ENCODE measurements at regions not wholly inside any gene's neighbourhood (a gene's known extent, or its start where the extent isn't known, plus 50 kb on each side); places are given as distances from the start of the nearest gene placed in this dataset.

DNA sequence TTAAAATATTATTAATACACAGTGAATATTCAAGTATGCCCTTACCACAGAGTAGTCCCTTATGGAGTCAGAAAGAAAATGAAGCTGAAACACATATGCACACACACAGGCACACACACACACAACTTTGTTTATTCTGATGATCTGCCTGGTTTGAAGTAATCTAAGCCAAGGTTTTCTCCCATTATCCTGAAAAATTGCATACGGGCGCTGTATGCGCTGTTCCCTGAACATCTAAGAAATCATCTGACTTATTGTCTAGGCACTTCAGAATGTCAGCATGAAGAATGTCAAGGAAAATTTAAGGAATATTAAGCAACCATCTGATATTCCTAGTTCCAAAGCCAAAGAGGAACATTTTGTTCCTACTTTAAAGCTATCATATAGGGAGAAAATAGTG, 147.1 kb upstream of the SLC30A5 start:
- DNase-seq: no peak
- TF ChIP-seq GATA1 (IDR thresholded peaks at IDR 0.05; ENCODE audit: low read depth, low read length): no peak
- no peak for TF ChIP-seq POLR2A (IDR thresholded peaks at IDR 0.05; ENCODE audit: low read length)

DNA sequence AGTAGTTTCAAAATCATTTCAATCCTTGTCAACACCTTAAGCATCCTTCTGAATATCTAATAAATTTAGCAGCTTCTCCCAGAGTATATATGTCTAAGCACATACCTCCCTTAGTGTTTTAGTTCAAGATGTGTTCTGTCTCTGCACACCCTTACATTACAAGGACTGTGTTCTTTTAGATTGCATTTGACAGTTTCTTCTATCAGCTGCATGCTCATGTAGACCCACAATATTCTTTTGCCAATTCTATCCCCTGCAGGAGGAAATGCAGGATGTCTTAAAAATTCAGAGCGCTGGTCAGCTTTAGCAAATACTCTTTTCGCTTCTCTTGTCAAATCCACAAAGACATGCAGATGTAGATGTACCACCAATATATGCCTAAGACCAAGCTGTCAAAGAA, 145.8 kb upstream of the SLC30A5 start:
- no peak for TF ChIP-seq GATA1 (IDR thresholded peaks at IDR 0.05; ENCODE audit: low read depth, low read length)
- TF ChIP-seq POLR2A (IDR thresholded peaks at IDR 0.05; ENCODE audit: low read length): no peak
- no peak for DNase-seq

DNA sequence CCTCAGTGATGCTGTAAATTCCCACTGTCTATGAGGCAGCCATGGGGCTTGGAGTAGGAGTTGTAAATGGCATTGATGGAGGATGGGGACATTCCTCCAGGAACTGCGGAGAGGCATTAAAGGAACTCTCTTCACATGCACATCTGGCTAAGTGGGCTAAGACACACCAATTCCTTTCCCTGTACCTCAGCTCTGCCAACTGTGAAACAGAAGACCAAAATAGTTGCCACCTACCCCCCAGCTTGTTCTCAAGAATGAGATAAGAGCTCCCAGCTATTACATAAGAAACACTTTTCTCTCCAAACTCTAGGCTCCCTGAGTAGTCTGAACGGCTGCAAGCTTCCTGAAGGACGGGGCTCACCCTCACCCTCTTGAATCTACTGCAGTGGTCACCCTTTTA, 144.6 kb upstream of the SLC30A5 start:
- DNase-seq: no peak
- no peak for TF ChIP-seq POLR2A (IDR thresholded peaks at IDR 0.05; ENCODE audit: low read length)
- no peak for TF ChIP-seq GATA1 (IDR thresholded peaks at IDR 0.05; ENCODE audit: low read depth, low read length)

DNA sequence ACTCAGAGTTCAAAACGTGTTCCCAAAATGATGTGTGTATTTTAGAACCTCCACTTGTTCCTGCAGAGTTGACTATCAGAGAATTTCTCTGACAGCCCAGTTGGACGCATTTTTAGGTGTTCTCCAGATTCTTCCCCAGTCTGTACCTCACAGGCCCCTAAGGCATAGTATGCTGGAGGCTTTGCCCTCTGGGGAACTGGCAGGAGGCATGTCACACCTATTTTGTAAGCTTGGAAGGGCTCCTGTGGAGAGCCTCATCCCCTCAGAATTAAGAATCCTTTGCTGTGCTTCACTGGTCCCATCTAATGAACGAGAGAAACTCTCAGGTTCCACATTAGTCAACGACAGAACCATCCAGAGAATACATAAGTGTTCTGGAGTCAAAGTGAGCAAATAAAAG, 144.1 kb upstream of the SLC30A5 start:
- DNase-seq: no peak
- TF ChIP-seq GATA1 (IDR thresholded peaks at IDR 0.05; ENCODE audit: low read depth, low read length) (no peak), POLR2A (IDR thresholded peaks at IDR 0.05; ENCODE audit: low read length) (no peak)

DNA sequence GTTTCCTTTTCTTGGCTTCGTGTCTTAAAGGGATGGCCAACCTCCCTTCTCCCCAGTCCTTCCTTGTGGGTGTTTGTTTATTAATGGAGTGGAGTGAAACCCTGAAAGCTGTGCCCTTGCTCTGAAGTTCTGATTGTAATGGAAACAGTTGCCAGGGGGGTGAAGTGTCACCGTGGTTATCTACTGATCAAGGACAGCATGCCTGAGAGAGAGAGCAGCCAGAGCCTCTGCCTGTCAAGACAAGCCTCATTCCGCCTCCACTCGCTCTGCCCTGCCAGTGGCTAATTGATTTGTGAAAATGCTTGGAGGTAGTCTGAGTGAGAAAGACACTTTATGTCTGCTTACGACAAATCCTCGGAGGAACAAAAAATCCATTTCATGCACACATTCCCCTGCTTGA, 143.7 kb upstream of the SLC30A5 start:
- TF ChIP-seq POLR2A (IDR thresholded peaks at IDR 0.05; ENCODE audit: low read length): no peak
- no peak for TF ChIP-seq GATA1 (IDR thresholded peaks at IDR 0.05; ENCODE audit: low read depth, low read length)
- DNase-seq: no peak

DNA sequence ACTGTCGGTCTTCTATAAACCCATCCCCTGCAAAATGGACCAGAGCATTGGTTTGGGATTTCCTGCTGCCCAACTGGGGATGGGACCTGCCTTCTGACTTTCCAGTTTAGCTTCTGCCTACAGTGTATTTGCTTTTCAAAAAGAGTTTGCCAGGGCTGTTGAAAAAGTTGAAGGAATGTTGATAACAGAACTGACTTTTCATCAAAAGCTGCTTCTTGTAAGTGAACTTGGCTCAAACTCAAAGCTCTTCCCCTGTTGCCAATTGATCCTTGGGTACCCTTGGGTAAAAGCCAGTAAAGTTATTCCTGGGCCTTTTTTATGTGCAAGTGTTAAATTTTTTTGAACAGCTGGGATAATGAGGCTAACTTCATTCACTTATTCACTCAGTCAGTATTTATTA, 142.9 kb upstream of the SLC30A5 start:
- DNase-seq: no peak
- no peak for TF ChIP-seq GATA1 (IDR thresholded peaks at IDR 0.05; ENCODE audit: low read depth, low read length)
- TF ChIP-seq POLR2A (IDR thresholded peaks at IDR 0.05; ENCODE audit: low read length): no peak

DNA sequence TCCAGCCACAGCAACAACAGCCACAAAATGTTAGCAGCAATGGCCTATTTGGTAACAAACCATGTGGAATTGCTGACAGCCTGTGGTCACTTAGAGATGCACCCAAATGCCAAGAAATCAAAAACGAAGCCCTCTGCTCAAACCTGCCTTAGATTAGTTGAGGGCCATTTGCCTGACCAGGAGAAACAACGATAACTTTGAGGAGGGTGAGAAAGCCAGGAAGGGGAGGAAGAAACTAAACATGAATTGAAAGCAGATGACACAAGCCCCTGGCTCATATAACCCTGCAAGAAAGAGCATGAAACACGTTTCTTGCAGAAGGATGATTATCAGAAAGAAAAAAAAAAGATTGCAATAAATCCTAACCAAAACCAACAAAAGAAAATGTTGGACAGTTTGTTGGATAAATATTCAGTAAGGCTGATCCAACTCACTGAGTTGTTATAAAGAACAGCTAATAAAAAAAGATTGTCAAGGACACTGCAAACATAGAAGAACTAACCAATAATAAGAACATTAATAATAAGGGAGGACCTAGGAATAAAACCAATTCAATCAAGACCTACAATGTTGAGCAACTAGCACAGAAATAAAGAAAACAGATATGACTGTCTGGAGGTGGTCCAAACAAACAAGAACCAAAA, 140.5 kb upstream of the SLC30A5 start:
- TF ChIP-seq POLR2A (IDR thresholded peaks at IDR 0.05; ENCODE audit: low read length) (no peak), GATA1 (IDR thresholded peaks at IDR 0.05; ENCODE audit: low read depth, low read length) (no peak)
- no peak for DNase-seq

DNA sequence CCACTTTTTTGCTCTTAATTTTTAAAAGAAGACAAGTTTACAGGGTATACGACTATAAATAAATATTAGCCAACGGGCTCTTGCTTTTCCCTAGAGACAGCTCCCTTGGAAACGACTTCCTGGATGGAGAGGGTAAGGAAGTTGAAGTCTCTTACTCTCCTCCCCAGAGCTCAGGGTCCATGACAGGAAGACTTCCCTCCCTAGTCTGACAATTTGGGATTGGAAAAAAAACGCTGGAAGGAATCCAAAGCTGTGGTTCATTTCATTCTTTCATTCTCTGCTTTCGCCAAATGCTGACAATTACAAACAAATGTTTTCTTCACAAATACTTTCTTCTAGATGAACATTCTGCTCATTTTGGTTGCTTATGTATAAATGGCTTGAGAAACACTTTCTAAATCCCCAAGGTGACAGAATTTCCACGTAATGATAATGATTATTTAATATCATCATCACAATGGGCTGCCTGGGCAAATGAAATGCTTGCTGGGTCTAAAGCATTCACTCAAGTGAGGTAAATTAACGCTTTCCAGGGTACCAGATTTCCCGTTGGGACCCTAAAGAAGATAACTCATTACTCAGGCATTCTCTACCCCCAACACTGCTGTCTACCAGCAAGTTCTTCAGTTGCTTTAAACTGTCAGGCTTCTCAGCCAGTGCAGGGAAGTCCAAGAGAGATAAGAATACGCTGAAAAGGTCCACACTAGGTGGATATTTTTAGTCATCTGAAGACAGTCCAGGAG, 139.8 kb upstream of the SLC30A5 start:
- no peak for DNase-seq
- no peak for TF ChIP-seq GATA1 (IDR thresholded peaks at IDR 0.05; ENCODE audit: low read depth, low read length)
- TF ChIP-seq POLR2A (IDR thresholded peaks at IDR 0.05; ENCODE audit: low read length): no peak

DNA sequence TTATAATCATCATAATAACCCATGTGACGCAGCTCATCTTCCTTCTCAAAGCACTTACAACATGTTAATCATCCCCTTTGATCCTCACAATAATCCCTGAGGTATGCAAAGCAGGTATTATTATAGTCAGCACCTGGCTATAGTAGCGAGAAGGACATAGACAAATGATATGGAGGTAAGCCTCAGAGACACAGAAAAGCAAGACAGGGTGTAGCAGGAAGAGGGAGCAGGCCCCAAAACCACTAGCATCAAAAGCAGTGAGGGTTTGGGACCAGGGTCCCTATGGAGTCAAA, 139.2 kb upstream of the SLC30A5 start:
- no peak for DNase-seq
- TF ChIP-seq POLR2A (IDR thresholded peaks at IDR 0.05; ENCODE audit: low read length): no peak
- TF ChIP-seq GATA1 (IDR thresholded peaks at IDR 0.05; ENCODE audit: low read depth, low read length): no peak

DNA sequence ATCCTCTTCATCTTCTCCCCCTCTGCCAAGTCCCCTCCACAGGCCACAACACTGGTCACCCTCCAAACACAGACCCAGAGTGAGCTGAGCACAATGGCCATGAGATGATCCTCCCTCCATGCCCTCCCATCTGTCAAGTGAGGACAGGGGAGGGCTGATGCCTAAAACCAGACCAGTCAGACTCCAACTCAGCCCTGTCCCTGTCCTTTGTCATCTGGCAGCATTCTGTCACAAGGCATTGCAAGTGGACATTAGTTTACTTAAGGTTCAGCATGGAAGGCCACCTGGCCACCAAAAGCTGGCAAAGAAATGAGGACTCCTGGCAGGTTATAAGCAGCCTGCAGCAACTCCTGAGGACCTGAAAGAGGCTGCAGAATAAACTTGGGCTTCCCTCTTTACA, 136.2 kb upstream of the SLC30A5 start:
- TF ChIP-seq POLR2A (IDR thresholded peaks at IDR 0.05; ENCODE audit: low read length) (no peak), GATA1 (IDR thresholded peaks at IDR 0.05; ENCODE audit: low read depth, low read length) (no peak)
- DNase-seq: no peak

DNA sequence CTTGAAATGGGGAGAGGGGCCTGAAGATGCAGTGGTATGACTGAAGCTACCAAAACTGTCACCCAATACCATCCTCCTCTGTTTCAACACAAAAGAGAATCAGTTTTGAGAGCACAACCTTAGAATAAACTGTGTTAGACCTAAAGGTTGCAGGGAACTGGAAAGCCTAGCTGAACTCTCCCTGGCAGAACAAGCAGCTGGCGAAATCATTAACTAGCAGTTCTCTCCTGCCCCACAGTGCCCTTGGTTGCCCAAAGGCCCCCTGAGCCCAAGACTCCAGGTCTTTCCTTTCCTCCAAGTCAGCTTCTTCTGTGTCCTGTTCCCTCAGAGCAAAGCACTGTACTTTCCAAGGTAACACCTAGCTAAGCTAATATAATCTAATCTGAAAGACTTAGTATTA, 135.4 kb upstream of the SLC30A5 start:
- TF ChIP-seq GATA1 (IDR thresholded peaks at IDR 0.05; ENCODE audit: low read depth, low read length): no peak
- no peak for DNase-seq

DNA sequence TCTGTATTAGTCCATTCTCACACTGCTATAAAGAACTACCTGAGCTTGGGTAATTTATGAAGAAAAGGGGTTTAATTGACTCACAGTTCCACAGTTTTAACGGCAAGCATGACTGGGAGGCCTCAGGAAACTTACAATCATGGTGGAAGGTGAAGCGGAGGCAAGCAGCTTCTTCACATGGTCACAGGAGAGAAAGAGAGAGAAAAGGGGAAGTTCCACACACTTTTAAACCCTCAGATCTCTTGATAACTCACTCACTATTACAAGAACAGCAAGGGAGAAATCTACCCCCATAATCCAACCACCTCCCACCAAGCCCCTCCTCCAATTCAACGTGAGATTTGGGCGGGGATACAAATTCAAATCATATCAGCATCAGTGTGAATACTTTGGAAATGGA, 133.4 kb upstream of the SLC30A5 start:
- no peak for DNase-seq

DNA sequence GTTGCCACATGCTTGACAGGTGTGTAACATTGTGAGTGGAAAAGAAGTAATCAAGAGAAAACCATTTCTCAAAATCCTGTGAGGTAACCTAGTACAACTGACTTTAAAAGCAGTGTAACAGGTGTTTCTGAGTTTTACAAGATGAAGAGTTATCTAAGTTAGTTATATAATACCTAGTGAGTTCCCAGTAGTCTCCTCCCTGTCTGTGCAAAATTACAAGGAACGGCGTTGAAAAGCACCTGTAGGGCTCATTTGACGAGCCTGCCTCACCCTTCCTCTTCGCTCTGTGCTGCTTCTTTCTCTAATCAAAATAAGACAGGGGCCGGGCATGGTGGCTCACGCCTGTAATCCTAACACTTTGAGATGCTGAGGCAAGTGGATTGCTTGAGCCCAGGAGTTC, 132.9 kb upstream of the SLC30A5 start:
- DNase-seq: no peak
- no peak for TF ChIP-seq GATA1 (IDR thresholded peaks at IDR 0.05; ENCODE audit: low read depth, low read length)
- TF ChIP-seq POLR2A (IDR thresholded peaks at IDR 0.05; ENCODE audit: low read length): no peak

More for the DNA sequence above, 133.4 kb upstream of the SLC30A5 start:
- TF ChIP-seq GATA1 (IDR thresholded peaks at IDR 0.05; ENCODE audit: low read depth, low read length) (no peak), POLR2A (IDR thresholded peaks at IDR 0.05; ENCODE audit: low read length) (no peak)

DNA sequence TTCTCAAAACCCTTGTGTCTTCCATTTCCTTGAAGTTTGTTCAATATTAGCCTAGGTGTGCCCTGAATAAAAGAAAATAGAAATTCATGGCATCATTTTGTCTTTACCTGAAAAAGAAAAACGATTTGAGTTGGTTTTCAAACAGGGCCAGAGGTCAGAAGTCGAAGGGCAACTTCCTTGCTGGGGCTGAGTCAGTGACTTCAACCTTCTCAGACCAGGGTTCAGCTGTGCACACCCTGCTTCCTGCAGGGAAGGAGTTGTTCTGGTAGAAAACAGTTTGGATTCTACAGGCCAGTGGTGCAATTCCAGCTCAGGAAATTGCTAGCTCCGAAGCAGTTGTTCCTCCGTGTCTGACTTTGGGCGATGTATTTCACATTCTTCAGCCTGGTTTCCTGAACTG, 132.1 kb upstream of the SLC30A5 start:
- TF ChIP-seq POLR2A (IDR thresholded peaks at IDR 0.05; ENCODE audit: low read length): no peak
- no peak for TF ChIP-seq GATA1 (IDR thresholded peaks at IDR 0.05; ENCODE audit: low read depth, low read length)
- DNase-seq: no peak

DNA sequence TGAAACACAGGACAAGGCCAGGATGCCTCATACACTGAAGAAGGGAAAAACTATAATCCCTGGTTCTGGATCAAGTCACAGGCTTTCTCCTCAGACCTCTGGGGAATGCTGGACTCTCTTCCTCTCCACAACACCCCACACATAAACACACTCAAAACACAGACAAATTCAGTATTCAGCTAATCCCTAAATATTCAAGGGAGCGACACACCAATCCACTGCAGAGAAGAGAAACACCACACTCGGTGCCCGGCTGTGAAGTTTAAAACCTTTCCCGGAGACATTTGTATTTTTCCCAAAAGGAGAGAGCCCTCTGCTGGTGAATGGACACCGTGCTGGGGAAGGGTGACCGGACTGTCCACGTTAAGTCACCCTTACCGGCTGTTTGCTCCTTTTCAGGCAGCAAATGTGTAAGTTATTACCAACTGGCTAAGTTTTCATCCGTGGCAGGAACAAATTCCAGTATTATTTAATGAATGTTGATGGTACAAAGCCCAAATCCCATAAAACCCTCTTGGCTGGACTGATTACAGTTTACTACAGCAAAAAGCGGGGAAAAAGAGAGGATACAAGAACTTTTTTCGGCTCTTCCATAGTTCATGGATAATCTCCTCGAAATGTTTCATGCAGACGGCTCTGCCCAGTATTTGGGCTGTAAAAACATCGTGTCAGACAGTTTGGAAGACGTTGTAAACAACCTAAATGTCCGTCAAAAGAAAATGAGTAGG, 130.9 kb upstream of the SLC30A5 start:
- DNase-seq: peak; percentile 35 to 71
- no peak for TF ChIP-seq GATA1 (IDR thresholded peaks at IDR 0.05; ENCODE audit: low read depth, low read length)
- no peak for TF ChIP-seq POLR2A (IDR thresholded peaks at IDR 0.05; ENCODE audit: low read length)
